ENCODE measurements at regions not wholly inside any gene's neighbourhood (a gene's known extent, or its start where the extent isn't known, plus 50 kb on each side); places are given as distances from the start of the nearest gene placed in this dataset.

DNA sequence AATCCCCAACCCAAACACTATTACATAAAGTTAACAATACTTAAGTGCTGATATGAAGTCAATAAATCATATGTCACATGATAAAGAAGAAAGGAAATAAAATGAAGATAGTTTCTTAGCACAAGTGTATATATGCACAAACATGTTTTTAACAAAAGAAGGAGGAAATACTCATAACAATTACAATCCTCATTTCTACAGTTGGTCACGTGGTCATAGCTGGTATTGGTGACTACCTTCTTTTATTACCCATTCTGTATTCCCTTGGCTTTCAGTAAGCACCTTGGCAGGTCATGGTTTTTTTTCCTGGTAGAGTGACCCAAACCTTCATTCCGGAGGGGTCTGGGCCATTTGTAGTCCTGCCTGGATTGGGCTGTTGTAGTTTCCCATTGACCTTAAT, 137.1 kb upstream of the KCND3 start:
- TF ChIP-seq YY1 (IDR thresholded peaks at IDR 0.05; ENCODE audit: insufficient read depth, insufficient read length) (no peak), ZNF274 (IDR thresholded peaks at IDR 0.05; ENCODE audit: low read depth, low read length) (no peak), SUZ12 (IDR thresholded peaks at IDR 0.05; ENCODE audit: extremely low read depth, insufficient read depth, insufficient read length) (no peak)
